A673 (cell line): ENCODE measurements at regions not wholly inside any gene's neighbourhood (a gene's known extent, or its start where the extent isn't known, plus 50 kb on each side); places are given as distances from the start of the nearest gene placed in this dataset.

Source experiments
- EZH2 ChIP-seq: fragments of 200-600 bp; sonication (generic); IDR thresholded peaks from 2 replicates; pipeline ENCODE4 v1.6.1; 2017; ENCODE audit warnings: borderline replicate concordance, low read depth, mild to moderate bottlenecking, mixed read lengths, antibody characterized with exemption, low read length; ENCODE audit not compliant: poor library complexity, severe bottlenecking
- TF ChIP-seq, protein P1 (sequence below): fragments of 300-800, 200-600 bp; sonication (generic); conservative IDR thresholded peaks from 2 replicates; pipeline ENCODE4 v1.5.1; 2017; ENCODE audit warnings: low read depth, mild to moderate bottlenecking, antibody characterized with exemption, low read length, moderate library complexity, mixed read lengths

DNA sequence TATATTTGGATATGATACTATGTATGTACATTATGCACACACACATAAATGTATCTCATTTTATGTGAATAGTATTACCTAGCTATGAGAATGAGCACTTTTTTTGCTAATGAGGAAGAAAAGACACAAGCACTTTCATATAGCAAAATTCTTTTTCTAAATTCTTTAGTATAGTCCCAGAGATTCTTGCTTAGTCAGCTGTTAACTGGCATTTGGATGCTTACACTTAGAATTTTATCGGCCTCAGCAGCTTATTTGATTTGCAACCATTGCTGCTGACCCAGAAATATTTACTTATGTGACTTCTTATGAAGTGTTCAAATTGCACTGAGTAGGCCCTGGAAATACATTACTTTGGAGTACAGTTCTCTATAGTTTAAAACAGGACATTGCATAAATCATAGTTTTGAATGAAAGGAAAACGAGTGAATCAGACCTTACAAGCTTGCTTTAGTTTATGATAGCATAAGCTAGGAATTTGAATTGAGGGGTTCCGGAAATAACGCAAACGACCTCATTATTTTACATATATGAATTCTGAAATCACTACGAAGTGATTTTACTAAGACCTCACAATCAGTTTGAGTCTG lies 653.9 kb upstream of the NEGR1 start:
- TF ChIP-seq, protein P1, sequence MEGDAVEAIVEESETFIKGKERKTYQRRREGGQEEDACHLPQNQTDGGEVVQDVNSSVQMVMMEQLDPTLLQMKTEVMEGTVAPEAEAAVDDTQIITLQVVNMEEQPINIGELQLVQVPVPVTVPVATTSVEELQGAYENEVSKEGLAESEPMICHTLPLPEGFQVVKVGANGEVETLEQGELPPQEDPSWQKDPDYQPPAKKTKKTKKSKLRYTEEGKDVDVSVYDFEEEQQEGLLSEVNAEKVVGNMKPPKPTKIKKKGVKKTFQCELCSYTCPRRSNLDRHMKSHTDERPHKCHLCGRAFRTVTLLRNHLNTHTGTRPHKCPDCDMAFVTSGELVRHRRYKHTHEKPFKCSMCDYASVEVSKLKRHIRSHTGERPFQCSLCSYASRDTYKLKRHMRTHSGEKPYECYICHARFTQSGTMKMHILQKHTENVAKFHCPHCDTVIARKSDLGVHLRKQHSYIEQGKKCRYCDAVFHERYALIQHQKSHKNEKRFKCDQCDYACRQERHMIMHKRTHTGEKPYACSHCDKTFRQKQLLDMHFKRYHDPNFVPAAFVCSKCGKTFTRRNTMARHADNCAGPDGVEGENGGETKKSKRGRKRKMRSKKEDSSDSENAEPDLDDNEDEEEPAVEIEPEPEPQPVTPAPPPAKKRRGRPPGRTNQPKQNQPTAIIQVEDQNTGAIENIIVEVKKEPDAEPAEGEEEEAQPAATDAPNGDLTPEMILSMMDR, result no peak
- no peak for TF ChIP-seq EZH2
